ENCODE measurements at regions not wholly inside any gene's neighbourhood (a gene's known extent, or its start where the extent isn't known, plus 50 kb on each side); places are given as distances from the start of the nearest gene placed in this dataset.

DNA sequence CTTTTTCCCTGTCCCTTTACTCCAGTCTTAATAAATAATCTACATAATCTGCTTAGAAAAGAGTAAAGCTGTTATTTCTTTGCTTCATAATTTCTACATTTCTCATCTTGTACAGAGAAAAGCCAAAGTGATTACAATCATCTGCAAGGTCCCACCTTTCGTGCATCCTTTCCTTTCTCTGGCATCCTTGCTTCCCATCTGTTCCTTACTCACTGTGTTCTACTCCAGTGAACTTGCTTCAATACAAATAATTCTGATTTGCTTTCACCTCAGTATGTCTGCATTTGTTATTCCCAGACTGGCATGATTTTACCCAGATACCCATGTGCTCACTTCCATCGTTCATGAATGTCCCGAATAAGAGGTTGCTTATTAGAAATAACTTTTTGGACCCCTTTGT lies 99.4 kb upstream of the DSEL start:
- TF ChIP-seq, protein P1, sequence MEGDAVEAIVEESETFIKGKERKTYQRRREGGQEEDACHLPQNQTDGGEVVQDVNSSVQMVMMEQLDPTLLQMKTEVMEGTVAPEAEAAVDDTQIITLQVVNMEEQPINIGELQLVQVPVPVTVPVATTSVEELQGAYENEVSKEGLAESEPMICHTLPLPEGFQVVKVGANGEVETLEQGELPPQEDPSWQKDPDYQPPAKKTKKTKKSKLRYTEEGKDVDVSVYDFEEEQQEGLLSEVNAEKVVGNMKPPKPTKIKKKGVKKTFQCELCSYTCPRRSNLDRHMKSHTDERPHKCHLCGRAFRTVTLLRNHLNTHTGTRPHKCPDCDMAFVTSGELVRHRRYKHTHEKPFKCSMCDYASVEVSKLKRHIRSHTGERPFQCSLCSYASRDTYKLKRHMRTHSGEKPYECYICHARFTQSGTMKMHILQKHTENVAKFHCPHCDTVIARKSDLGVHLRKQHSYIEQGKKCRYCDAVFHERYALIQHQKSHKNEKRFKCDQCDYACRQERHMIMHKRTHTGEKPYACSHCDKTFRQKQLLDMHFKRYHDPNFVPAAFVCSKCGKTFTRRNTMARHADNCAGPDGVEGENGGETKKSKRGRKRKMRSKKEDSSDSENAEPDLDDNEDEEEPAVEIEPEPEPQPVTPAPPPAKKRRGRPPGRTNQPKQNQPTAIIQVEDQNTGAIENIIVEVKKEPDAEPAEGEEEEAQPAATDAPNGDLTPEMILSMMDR (conservative IDR thresholded peaks at IDR 0.05) = no peak
- no peak for TF ChIP-seq ZFX (IDR thresholded peaks at IDR 0.05)

Measured in C4-2B (cell line).